GM04503 (cell line): ENCODE measurements at regions not wholly inside any gene's neighbourhood (a gene's known extent, or its start where the extent isn't known, plus 50 kb on each side); places are given as distances from the start of the nearest gene placed in this dataset.
"Not testable (repeated sequence)": the region's sequence is repeated elsewhere in the genome, so short reads cannot be mapped to it uniquely, and the experiment has no call there.

Source experiments
- DNase-seq: peaks from one replicate; pipeline ENCODE4 v3.0.0-alpha.2; 2012; ENCODE audit warnings: low read depth

- DNase-seq, result no peak
These were observed 257.5 kb upstream of the SLC7A11 start for GRCh38 chr4:138499627-138500026.

GRCh38 chr4:138494931-138495330 lies 252.8 kb upstream of the SLC7A11 start:
- DNase-seq, result peak; percentile 27

- DNase-seq, result no peak
These were observed 252.0 kb upstream of the SLC7A11 start for GRCh38 chr4:138494116-138494515.

- no peak for DNase-seq
These were observed 250.0 kb upstream of the SLC7A11 start for GRCh38 chr4:138492176-138492575.

- no peak for DNase-seq
These were observed 246.4 kb upstream of the SLC7A11 start for GRCh38 chr4:138488533-138488932.

- no peak for DNase-seq
These were observed 245.5 kb upstream of the SLC7A11 start for GRCh38 chr4:138487670-138488069.

- DNase-seq, result no peak
These were observed 245.1 kb upstream of the SLC7A11 start for GRCh38 chr4:138487230-138487629.

GRCh38 chr4:138485498-138485897 lies 243.3 kb upstream of the SLC7A11 start:
- DNase-seq, result no peak

- DNase-seq, result no peak
These were observed 233.0 kb upstream of the SLC7A11 start for GRCh38 chr4:138475116-138475515.

GRCh38 chr4:138473339-138473738 lies 231.2 kb upstream of the SLC7A11 start:
- DNase-seq, result no peak

- no peak for DNase-seq
These were observed 218.6 kb upstream of the SLC7A11 start for GRCh38 chr4:138460477-138461414.

- DNase-seq, result no peak
These were observed 216.6 kb upstream of the SLC7A11 start for GRCh38 chr4:138458751-138459150.

GRCh38 chr4:138456349-138456748 lies 214.2 kb upstream of the SLC7A11 start:
- DNase-seq, result not testable (repeated sequence)

- no peak for DNase-seq
These were observed 212.9 kb upstream of the SLC7A11 start for GRCh38 chr4:138455097-138455496.

- no peak for DNase-seq
These were observed 210.7 kb upstream of the SLC7A11 start for GRCh38 chr4:138452826-138453225.

- no peak for DNase-seq
These were observed 209.1 kb upstream of the SLC7A11 start for GRCh38 chr4:138451276-138451663.

GRCh38 chr4:138450546-138451275 lies 208.6 kb upstream of the SLC7A11 start:
- no peak for DNase-seq

- no peak for DNase-seq
These were observed 207.8 kb upstream of the SLC7A11 start for GRCh38 chr4:138449938-138450337.

GRCh38 chr4:138448169-138448568 lies 206.0 kb upstream of the SLC7A11 start:
- no peak for DNase-seq

GRCh38 chr4:138446456-138446855 lies 204.3 kb upstream of the SLC7A11 start:
- no peak for DNase-seq

- DNase-seq, result peak; percentile 64
These were observed 202.9 kb upstream of the SLC7A11 start for GRCh38 chr4:138445098-138445497.

GRCh38 chr4:138444260-138444659 lies 202.1 kb upstream of the SLC7A11 start:
- DNase-seq, result no peak

- DNase-seq, result no peak
These were observed 197.0 kb upstream of the SLC7A11 start for GRCh38 chr4:138439143-138439581.
